SK-N-MC (cell line): ENCODE measurements at regions not wholly inside any gene's neighbourhood (a gene's known extent, or its start where the extent isn't known, plus 50 kb on each side); places are given as distances from the start of the nearest gene placed in this dataset.

Source experiments
- EZH2 ChIP-seq: fragments of 200-600 bp; sonication (generic); IDR thresholded peaks from one replicate; pipeline ENCODE4 v1.6.1; 2017; ENCODE audit warnings: antibody characterized with exemption
- FOXP2 ChIP-seq: optimal IDR thresholded peaks from 2 replicates; pipeline ENCODE3; 2011; ENCODE audit warnings: mild to moderate bottlenecking, moderate library complexity; ENCODE audit not compliant: insufficient read depth; ENCODE audit errors: extremely low read length, control extremely low read depth
- POLR2AphosphoS5 ChIP-seq: IDR thresholded peaks from 2 replicates; pipeline ENCODE4 v1.6.1; 2012; ENCODE audit warnings: mild to moderate bottlenecking, low read depth, low read length, borderline replicate concordance

- TF ChIP-seq EZH2 (no peak), POLR2AphosphoS5 (no peak), FOXP2 (no peak)
Measured at GRCh38 chr3:117409256-117409655, 699.7 kb downstream of the TUSC7 start.
